ENCODE measurements at regions not wholly inside any gene's neighbourhood (a gene's known extent, or its start where the extent isn't known, plus 50 kb on each side); places are given as distances from the start of the nearest gene placed in this dataset.
A peak's percentile ranks its signal among the peaks of the same experiment; 100 is the strongest.

DNA sequence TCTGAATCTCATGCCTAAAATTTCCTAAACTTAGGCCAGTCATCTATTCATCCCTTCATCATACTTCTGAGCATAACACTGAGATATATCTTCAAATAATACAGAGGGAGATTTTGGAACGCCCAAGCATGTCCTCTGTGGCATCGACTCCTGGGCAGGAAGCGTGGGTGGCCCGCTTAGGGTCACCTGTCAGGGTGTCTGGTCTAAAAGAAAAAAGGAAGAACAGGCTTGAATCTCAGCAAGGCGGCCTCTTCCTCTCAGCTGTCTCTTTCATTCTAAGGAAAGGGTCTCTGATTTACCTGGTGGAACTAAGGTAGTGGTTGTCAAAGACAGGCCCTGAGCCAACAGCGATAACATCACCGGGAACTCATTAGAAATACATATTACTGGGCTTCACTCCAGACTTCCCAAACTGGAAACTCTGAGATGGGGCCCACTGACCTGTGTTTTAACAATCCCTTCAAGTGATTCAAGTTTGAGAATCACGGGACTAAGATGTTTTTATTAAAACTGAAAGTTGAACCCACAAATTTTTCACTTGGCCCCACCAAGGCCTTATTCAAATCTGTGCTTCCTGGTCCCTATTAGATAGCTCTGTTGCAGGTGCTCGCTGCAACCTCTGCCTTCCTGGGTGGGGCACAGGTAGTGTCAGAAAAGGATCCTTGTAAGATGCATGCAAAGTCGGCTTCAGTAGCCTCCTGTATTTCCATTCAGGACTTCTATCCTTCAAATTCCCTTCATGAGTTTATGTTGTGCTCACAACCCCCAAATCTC lies 162.3 kb upstream of the CCDC68 start:
- no peak for DNase-seq (ENCODE audit: low read depth)

GRCh38 chr18:55120896-55121295 lies 161.6 kb upstream of the CCDC68 start:
- DNase-seq (ENCODE audit: low read depth): no peak

DNA sequence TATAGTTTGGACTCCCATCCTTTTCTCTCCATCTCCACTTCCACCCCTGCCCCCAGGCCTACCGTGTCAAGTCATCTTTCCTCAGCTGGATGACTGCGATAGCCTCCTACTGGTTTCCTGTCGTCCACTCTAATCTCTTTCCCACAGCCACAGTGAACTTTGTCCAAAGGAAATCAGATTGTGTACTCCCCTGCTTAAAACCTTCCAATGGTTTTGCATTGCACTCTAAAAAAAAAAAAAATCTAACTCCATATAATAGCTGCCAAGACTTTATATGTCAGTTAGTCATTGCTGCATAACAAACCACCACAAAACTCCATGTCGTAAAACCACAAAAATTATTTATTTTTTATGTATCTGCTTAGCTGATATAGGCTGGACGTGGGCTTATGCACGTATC lies 160.2 kb upstream of the CCDC68 start:
- DNase-seq (ENCODE audit: low read depth): peak; percentile 41

DNA sequence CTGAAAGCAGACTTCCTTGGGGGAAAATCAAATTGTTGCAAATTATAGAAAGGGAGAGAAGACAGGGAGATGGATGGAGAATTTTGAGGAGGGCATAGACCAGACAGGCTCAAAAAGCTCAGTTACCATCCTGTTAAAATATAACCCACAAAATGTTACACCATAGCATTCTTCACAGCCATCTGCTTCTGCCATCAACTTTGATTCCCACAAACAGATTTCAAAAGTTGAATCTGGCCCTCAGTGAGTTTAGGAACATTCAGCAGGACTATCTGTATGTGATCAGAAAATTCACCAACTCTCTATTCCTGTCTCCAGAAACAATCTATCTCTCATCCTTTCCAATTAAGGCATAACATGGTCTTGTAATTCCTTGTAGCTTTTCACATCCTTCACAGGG lies 159.8 kb upstream of the CCDC68 start:
- no peak for DNase-seq (ENCODE audit: low read depth)

- no peak for DNase-seq (ENCODE audit: low read depth)
These were observed 157.6 kb upstream of the CCDC68 start for GRCh38 chr18:55116863-55117262.

DNA sequence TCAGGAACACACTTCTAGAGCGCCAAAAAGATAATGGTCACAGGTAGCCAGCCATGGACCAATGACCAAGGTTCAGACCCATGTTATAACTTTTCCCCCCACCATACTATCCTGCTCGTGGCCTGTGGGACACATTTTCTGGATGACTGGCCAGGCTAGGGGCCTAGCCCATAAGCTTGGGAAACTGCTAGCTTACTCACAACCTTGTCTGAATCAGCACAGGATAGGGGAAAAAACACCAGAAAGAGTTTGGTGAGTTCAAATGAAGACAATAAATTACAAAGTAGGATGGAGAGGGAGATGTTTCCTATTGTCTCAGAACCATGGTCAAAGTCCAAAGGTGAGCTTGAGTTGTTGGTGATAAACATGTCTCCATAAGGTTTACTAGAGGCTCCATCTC lies 156.3 kb upstream of the CCDC68 start:
- DNase-seq (ENCODE audit: low read depth): peak; percentile 10

DNA sequence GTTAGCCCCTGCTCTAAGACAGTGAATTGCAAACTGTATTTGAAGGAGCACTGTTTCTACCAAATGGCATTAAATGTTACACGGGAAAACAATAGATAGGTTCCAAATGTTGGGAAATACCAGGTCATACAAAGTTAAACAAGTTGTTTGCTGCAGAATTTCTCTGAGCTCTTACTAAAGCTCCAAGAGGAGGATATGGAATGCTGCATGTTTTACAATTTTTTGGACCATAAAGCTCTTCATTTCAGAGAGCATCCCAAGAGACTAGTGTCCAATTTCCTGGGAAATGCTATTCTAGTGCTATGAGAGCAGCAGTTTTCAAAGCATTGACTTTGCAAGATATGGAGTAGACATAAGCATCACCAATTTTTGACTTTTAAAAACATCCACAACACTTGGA lies 155.6 kb upstream of the CCDC68 start:
- no peak for DNase-seq (ENCODE audit: low read depth)

GRCh38 chr18:55113800-55114199 lies 154.5 kb upstream of the CCDC68 start:
- DNase-seq (ENCODE audit: low read depth): no peak

DNA sequence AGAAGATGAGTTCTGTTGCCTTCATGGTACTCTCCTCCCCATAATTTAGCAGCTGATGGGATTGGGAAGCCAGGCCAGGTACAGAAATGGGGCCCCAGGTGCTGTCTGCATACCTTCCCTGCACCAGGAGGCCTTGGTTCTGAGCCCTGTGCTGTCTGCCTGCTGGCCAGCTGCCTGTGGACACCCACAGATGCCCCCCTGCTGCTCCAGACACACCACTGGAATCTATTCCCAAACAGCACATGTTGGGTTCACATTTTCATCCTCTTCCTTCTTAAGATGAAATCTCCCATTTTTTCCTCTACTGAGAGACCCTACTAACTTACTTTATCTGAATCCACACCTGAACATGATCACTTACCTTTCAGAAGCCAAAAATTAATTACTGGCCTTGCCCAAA lies 152.0 kb upstream of the CCDC68 start:
- DNase-seq (ENCODE audit: low read depth): no peak

DNA sequence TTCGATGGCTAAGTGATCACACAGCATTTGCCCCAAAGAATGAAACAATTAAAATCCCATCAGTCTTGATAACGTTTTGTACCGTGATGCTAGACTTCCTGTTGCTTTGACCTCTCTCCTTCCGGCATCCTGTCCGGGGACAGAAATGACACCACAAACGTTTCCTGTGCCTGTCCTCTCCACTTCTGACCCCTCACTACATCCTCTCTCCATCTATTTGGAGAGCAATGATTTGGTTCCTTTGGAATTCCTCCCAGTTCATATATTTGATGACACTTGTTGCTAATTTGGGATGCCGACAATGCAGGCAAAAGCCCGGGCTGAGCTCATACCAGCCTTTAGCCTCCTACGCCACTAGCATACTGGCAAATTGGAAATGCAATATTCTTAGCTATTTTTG lies 151.2 kb upstream of the CCDC68 start:
- DNase-seq (ENCODE audit: low read depth): peak; percentile 69

DNA sequence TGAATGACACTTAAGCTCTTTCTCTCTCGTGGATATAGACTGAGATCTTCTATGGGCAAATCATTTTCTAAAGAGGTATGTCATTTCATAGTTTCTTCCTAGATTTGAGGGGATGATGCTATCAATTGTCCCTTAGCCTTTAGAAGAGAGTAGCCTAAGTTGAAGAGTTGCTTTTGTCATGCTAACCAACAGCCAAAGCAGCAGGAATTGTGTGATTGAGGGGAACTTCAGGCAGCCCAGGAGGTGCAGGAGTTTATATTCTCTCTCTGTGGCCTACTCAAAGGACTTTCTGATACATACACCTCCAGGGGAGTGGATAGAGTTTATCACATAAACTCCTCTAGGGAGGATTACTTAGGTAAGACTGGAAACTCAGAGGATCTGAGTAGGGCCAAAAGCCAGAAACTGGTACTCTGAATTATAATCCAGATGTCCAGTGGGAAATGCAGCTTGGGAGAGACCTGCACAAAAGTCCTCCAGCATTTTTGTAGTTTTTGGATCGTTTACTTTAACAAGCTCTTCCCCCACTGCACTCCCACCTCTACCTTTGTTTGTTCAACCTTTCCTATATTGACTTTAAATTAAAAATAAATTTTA lies 150.7 kb upstream of the CCDC68 start:
- DNase-seq (ENCODE audit: low read depth): no peak

DNA sequence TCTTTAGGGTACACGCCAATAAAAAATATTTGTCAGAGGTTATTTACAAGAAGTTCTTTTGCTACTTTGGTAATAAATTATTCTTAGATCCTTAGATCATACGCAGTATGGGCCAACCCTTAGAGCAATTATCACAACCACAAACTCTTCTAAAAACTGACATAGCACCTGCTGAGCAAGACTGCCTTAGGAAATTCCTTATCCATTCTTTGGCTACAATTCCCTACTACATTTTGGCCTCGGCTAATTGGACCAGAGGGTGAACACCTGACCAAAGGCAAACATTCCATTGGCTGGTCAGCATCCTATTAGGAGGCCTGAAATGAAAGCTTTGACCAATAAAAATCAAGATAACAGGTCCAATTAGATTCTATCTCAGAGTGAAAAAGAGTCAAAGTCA lies 147.6 kb upstream of the CCDC68 start:
- DNase-seq (ENCODE audit: low read depth): no peak

- no peak for DNase-seq (ENCODE audit: low read depth)
These were observed 147.2 kb upstream of the CCDC68 start for GRCh38 chr18:55106466-55106865.

GRCh38 chr18:55105873-55106272 lies 146.6 kb upstream of the CCDC68 start:
- no peak for DNase-seq (ENCODE audit: low read depth)

- no peak for DNase-seq (ENCODE audit: low read depth)
These were observed 143.7 kb upstream of the CCDC68 start for GRCh38 chr18:55102958-55103456.

DNA sequence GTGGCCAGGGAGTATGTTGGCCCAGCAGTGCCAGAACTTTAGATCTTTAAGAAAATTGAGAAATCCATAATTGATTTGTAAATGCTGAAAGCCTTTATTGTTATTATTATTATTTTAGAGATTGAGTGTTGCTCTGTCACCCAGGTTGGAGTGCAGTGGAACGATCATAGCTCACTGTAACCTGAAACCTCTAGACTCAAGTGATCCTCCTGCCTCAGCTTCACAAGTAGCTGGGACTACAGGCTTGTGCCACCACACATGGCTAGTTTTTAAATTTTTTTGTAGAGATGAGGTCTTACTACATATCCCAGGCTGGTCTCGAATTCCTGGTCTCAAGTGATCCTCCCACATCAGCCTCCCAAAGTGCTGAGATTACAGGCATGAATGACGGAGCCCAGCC lies 143.2 kb upstream of the CCDC68 start:
- no peak for DNase-seq (ENCODE audit: low read depth)

GRCh38 chr18:55101458-55101824 lies 142.2 kb upstream of the CCDC68 start:
- DNase-seq (ENCODE audit: low read depth): no peak

DNA sequence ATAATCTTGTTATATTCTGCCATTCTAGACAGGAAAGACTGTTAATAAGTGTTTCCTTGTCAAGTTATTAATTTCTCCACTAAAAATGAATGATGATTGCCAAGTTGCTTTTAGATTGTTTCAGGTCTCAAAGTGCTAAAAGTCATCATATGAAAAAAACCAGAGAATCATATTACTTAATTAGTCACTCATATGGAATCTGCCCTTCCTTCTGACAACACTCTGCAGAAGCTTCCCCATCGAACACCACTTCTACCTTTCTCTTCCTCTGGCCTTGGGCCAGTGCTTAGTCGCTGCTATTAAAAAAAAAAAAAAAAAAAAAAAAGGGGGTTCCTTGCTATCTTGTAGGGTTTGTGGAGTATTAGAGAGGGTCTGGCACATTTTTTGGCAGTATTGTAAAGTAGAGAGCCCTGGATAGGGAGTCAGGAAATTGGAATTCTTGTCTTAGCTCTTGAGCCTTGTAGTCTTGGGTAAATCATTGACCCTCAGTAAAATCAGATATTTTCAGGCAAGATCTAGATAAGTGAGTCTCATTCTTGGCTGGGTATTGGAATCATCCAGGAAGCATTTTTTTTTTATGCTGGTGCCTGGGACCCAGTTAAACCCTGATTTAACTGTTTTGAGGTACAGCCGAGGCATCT lies 141.7 kb upstream of the CCDC68 start:
- DNase-seq (ENCODE audit: low read depth): peak; percentile 88

DNA sequence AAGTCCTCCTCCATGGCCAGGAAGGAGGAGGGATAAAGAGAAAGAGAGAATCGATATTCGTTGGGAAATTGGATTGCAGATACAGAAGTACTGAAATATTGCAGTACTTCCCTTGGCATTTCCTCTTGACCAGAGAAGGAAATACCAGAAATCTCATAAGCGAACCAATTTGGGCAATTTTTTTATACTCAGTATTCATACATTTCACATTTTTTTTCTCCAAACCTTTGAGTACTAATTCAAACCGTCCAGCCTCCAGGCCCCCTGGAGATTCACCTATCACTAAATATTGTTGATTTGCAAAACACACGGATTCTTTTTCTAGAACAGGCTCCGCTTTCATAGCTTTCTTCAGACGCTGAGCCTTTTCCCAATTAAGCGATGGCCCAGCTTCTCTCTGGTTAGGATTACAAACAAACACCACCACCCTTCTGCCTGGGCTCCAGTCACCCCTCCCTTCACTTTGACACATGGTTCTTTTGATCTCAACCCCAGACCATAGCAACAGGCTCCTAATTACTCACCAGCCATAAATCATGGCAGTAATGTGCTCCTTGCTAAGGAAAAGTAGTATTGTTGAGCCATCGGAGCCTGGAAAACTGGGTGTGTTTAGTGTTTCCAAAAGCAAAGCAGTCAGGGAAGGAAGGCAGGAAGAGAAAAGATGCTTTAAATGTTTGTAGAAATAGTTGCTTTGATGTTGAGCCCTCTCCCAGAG lies 138.4 kb upstream of the CCDC68 start:
- peak; percentile 40 for DNase-seq (ENCODE audit: low read depth)

DNA sequence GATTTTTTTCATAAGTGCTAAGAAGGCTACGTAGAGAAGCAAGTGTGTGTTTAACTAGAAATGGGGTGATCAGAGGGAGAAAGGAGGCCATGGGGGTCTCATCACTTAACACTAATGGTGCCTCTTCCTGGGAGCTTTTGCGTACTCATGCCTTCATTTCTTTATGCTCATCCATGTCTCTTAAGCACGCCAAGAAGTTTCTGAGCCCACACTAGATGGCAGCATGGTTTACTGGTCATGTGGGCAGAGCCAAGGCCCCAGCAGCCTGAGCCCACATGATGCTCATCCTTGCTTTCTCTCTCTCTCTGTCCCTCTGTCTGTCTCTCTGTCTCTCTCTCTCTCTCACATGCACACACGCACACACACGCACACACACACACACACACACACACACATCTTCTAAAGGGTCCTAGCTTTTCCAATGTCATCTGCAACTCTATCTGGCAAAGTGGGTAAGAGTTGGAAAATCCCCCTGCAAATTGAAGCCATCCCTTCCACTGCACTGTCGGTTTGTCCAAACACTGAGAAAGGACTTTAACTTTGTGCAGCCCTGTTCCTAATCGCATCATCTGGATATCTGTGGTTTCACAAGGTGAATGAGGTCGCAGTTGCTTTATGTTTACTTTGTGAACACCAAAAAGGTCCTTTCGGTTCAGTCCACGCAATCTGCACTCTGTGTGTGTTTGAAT lies 137.1 kb upstream of the CCDC68 start:
- DNase-seq (ENCODE audit: low read depth): peak; percentile 72

GRCh38 chr18:55095584-55095983 lies 136.3 kb upstream of the CCDC68 start:
- DNase-seq (ENCODE audit: low read depth): no peak
